ENCODE measurements at regions not wholly inside any gene's neighbourhood (a gene's known extent, or its start where the extent isn't known, plus 50 kb on each side); places are given as distances from the start of the nearest gene placed in this dataset.

DNA sequence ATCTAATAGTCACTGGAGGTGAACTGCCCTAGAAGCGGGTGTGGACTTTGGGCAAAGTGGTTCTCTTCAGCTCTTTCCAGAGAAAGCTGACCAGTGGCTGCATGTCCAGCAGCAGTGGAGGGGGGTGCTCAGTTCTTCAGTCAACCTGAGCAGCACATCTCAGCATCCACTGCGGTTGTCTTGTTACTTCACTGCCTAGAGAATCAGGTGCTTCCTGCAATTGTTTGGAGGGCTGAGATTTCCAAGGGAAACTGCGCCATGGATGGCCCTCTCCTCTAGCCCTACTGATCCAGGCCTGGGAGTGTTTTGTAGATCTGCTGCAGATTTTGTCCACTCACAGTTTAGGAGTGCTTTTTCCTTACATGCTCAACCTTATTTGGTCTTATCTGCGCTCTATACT is 65.6 kb upstream of the CFAP161 start (continued):
- TF ChIP-seq TCF15 (CRISPR knock-in tag; IDR thresholded peaks at IDR 0.05) (no peak), ZNF707 (CRISPR knock-in tag; conservative IDR thresholded peaks at IDR 0.05) (no peak), XRCC5 (IDR thresholded peaks at IDR 0.05; ENCODE audit: low read depth, low read length) (no peak), ZKSCAN8 (CRISPR knock-in tag; IDR thresholded peaks at IDR 0.05) (no peak)

GRCh38 chr15:81069356-81069755 is 64.7 kb upstream of the CFAP161 start:
- no TSS peak for BruUV-seq (replicated peaks)
- POLR2A ChIA-PET, result interaction anchor here (1.4 kb wide), 1 partner anchor 12 kb away, joined by 4 read pairs; no protein-coding TSS in a partner anchor
- TF ChIP-seq DPF2 (IDR thresholded peaks at IDR 0.05) (no peak), ZNF316 (IDR thresholded peaks at IDR 0.05) (0 out of 2 replicates have a peak, but pooled peaks have one; percentile 5), SPI1 (IDR thresholded peaks at IDR 0.05; ENCODE audit: borderline replicate concordance, low read depth, low read length) (peak; percentile 33; the same call in 1 of the 2 replicates)
- Histone ChIP-seq H3K9me3 (replicated peaks; ENCODE audit: control insufficient read depth, insufficient read depth, low read depth, low read length) (no peaks in the 10 kb centered on the region), H3K27me3 (ENCODE audit: control insufficient read depth in 2 of 2, insufficient read depth in 2 of 2, low read length in 2 of 2) (no peaks in the 10 kb centered on the region), H3K79me2 (ENCODE audit: control insufficient read depth, insufficient read depth, low read length) (no peaks in the 10 kb centered on the region), H2AFZ (ENCODE audit: low read depth, low read length) (peak overlapping the region; percentile 69), H3K4me2 (ENCODE audit: insufficient read depth, low read length) (no peak overlapping the region), H3K9ac (ENCODE audit: insufficient read depth in 1 of 2, low read depth in 2 of 2, low read length in 2 of 2) (no peak overlapping the region), H3K9me1 (ENCODE audit: control insufficient read depth, insufficient read depth, low read length) (no peaks in the 10 kb centered on the region), H3K27ac (ENCODE audit: extremely low read depth, low read depth, low read length) (no peak overlapping the region), H3K4me1 (replicated peaks in 1 of 2; ENCODE audit: control insufficient read depth in 2 of 2, insufficient read depth in 2 of 2, low read length in 2 of 2) (peaks cover 0 to 3% of the 10 kb centered on the region in 2 experiments; a peak in 4 of 5 replicates), H3K4me3 (no peak overlapping the region), H4K20me1 (replicated peaks; ENCODE audit: control insufficient read depth, insufficient read depth, low read length) (no peaks in the 10 kb centered on the region), H3K36me3 (ENCODE audit: control insufficient read depth, insufficient read depth, low read length) (no peaks in the 10 kb centered on the region)
- WGBS (ENCODE audit: insufficient coverage, low coverage, missing lambda C conversion rate), result 23% methylated on average over 5 of the region's 5 CpGs
- intact Hi-C loops (cut with micrococcal nuclease), result no loop called here
- in situ Hi-C loops (cut with MboI), result no loop called here
- FAIRE-seq (no peak), DNase-seq (ENCODE audit: extremely low read depth in 1 of 4, low spot score in 3 of 4) (peak in 1 of 4 experiments; percentile 25), ATAC-seq (peak; percentile 63)
- CTCF ChIA-PET (ENCODE audit: low intra/inter-chr PET ratio), result no interaction called here
